ENCODE measurements at regions not wholly inside any gene's neighbourhood (a gene's known extent, or its start where the extent isn't known, plus 50 kb on each side); places are given as distances from the start of the nearest gene placed in this dataset.

- no peak for DNase-seq
These were observed 236.1 kb upstream of the USP25 start for GRCh38 chr21:15493646-15494045.

- no peak for DNase-seq
These were observed 235.3 kb upstream of the USP25 start for GRCh38 chr21:15494481-15494880.

- DNase-seq, result no peak
These were observed 233.8 kb upstream of the USP25 start for GRCh38 chr21:15495965-15496364.

GRCh38 chr21:15496911-15497310 is 232.9 kb upstream of the USP25 start:
- DNase-seq, result no peak

GRCh38 chr21:15498455-15498854 is 231.3 kb upstream of the USP25 start:
- DNase-seq, result no peak

- no peak for DNase-seq
These were observed 223.7 kb upstream of the USP25 start for GRCh38 chr21:15506086-15506485.

- DNase-seq, result no peak
These were observed 221.2 kb upstream of the USP25 start for GRCh38 chr21:15508554-15508953.

- peak; percentile 24 to 48 for DNase-seq
These were observed 215.5 kb upstream of the USP25 start for GRCh38 chr21:15514073-15514946.

GRCh38 chr21:15515908-15516307 is 213.9 kb upstream of the USP25 start:
- DNase-seq, result no peak

- no peak for DNase-seq
These were observed 212.4 kb upstream of the USP25 start for GRCh38 chr21:15517394-15517793.

GRCh38 chr21:15520811-15521643 is 208.8 kb upstream of the USP25 start:
- DNase-seq, result no peak

GRCh38 chr21:15521644-15522001 is 208.2 kb upstream of the USP25 start:
- no peak for DNase-seq

- no peak for DNase-seq
These were observed 207.6 kb upstream of the USP25 start for GRCh38 chr21:15522148-15522547.

GRCh38 chr21:15524855-15525254 is 204.9 kb upstream of the USP25 start:
- no peak for DNase-seq

GRCh38 chr21:15526798-15527197 is 203.0 kb upstream of the USP25 start:
- no peak for DNase-seq

GRCh38 chr21:15528346-15528745 is 201.4 kb upstream of the USP25 start:
- no peak for DNase-seq

- DNase-seq, result no peak
These were observed 197.8 kb upstream of the USP25 start for GRCh38 chr21:15531986-15532385.

- no peak for DNase-seq
These were observed 196.2 kb upstream of the USP25 start for GRCh38 chr21:15533618-15534017.

- DNase-seq, result no peak
These were observed 195.3 kb upstream of the USP25 start for GRCh38 chr21:15534450-15534886.

GRCh38 chr21:15539376-15539775 is 190.4 kb upstream of the USP25 start:
- DNase-seq, result no peak

- no peak for DNase-seq
These were observed 186.3 kb upstream of the USP25 start for GRCh38 chr21:15543473-15543872.

GRCh38 chr21:15549671-15550070 is 180.1 kb upstream of the USP25 start:
- no peak for DNase-seq

GRCh38 chr21:15552914-15553494 is 176.8 kb upstream of the USP25 start:
- no peak for DNase-seq

- DNase-seq, result no peak
These were observed 171.9 kb upstream of the USP25 start for GRCh38 chr21:15557925-15558324.
